GM12878 (cell line): ENCODE measurements at regions not wholly inside any gene's neighbourhood (a gene's known extent, or its start where the extent isn't known, plus 50 kb on each side); places are given as distances from the start of the nearest gene placed in this dataset.

Experiments
- ATAC-seq: fragments of 200-7000 bp; cut with Tn5 transposase; 3 replicates; pipeline ENCODE4 v1.9.1; 2020; ENCODE audit warnings: mild to moderate bottlenecking, moderate library complexity
- BruUV-seq: library from RNA; stranded (reverse); fragments of 400-500 nt; replicated peaks from 2 replicates; lab custom pipeline; 2021; lab: Mats Ljungman, UMichigan
- CTCF ChIA-PET: fragments of 300-600 bp; sonication (Branson Sonifier 250); formaldehyde crosslinking; extraction: SDS; loops from one replicate; lab custom pipeline; 2021; ENCODE audit warnings: inconsistent platforms; lab: Yijun Ruan, JAX
- POLR2A ChIA-PET: fragments of 350-600 bp; formaldehyde crosslinking; extraction: SDS; loops from one replicate; lab custom pipeline; 2021; ENCODE audit warnings: inconsistent platforms; lab: Charles Lee
- RAD21 ChIA-PET: fragments of 300-600 bp; sonication (Branson Sonifier 250); formaldehyde crosslinking; loops from one replicate; lab custom pipeline; 2023; ENCODE audit warnings: antibody characterized with exemption; ENCODE audit not compliant: unreplicated experiment; lab: Charles Lee
- SMC1A ChIA-PET: fragments of 300-600 bp; sonication (Branson Sonifier 250); formaldehyde crosslinking; loops from one replicate; lab custom pipeline; 2023; ENCODE audit not compliant: unreplicated experiment, uncharacterized antibody; lab: Charles Lee
- DNase-seq: peaks from one replicate; pipeline ENCODE4 v3.0.0-alpha.2; 2011; ENCODE audit warnings: low read depth, low spot score
- FAIRE-seq: peaks from 3 replicates; lab custom pipeline; 2011; peaks lifted over from hg19 to GRCh38; lab: Jason Lieb, UNC
- H2AFZ ChIP-seq: 2 replicates; pipeline ENCODE4 v1.6.0; 2011; ENCODE audit warnings: low read depth, low read length, control low read depth; ENCODE audit not compliant: control insufficient read depth
- H3K27ac ChIP-seq: 2 replicates; pipeline ENCODE4 v1.5.1; 2011; ENCODE audit warnings: control low read depth; ENCODE audit not compliant: control insufficient read depth, insufficient read depth
- H3K27me3 ChIP-seq, 2 experiments: replicated peaks in 1 of 2; 2 replicates each; pipeline versions ENCODE4 v1.6.0 to v1.6.1; 2011; ENCODE audit warnings: low read length in 1 of 2; ENCODE audit not compliant: control insufficient read depth in 2 of 2, insufficient read depth in 2 of 2
- H3K36me3 ChIP-seq, 2 experiments: 2 replicates each; pipeline ENCODE4 v1.5.1; 2011; ENCODE audit warnings: low read length in 1 of 2; ENCODE audit not compliant: control insufficient read depth in 2 of 2, insufficient read depth in 2 of 2
- H3K4me1 ChIP-seq: 2 replicates; pipeline ENCODE4 v1.6.1; 2011; ENCODE audit warnings: mild to moderate bottlenecking, low read length, moderate library complexity, mixed read lengths; ENCODE audit not compliant: control insufficient read depth, insufficient read depth
- H3K4me2 ChIP-seq: 2 replicates; pipeline ENCODE4 v1.6.0; 2011; ENCODE audit warnings: control low read depth; ENCODE audit not compliant: control insufficient read depth, insufficient read depth
- H3K4me3 ChIP-seq: fragments of 200-600 bp; sonication (generic); 2 replicates; pipeline ENCODE4 v1.5.1; 2016
- H3K79me2 ChIP-seq: 2 replicates; pipeline ENCODE4 v1.6.0; 2011; ENCODE audit warnings: low read length; ENCODE audit not compliant: control insufficient read depth, insufficient read depth
- H3K9ac ChIP-seq: 2 replicates; pipeline ENCODE4 v1.8.0; 2011; ENCODE audit warnings: low read length, control low read depth, mixed read lengths; ENCODE audit not compliant: control insufficient read depth, insufficient read depth
- H3K9me3 ChIP-seq: replicated peaks from 3 replicates; pipeline ENCODE4 v1.5.1; 2011; ENCODE audit warnings: mild to moderate bottlenecking, low read length; ENCODE audit not compliant: control insufficient read depth, insufficient read depth
- H4K20me1 ChIP-seq: 2 replicates; pipeline ENCODE4 v1.6.0; 2011; ENCODE audit not compliant: control insufficient read depth, insufficient read depth
- ATF3 ChIP-seq: IDR thresholded peaks from 2 replicates; pipeline ENCODE4 v1.6.1; 2011; ENCODE audit warnings: low read depth, mild to moderate bottlenecking, low read length, moderate library complexity, borderline replicate concordance; ENCODE audit errors: extremely low read depth
- CHD2 ChIP-seq: IDR thresholded peaks from 2 replicates; pipeline ENCODE4 v1.6.1; 2011; ENCODE audit warnings: low read depth, low read length, improper control_type of control experiment, borderline replicate concordance
- CREB1 ChIP-seq: IDR thresholded peaks from 2 replicates; pipeline ENCODE4 v1.6.1; 2012; ENCODE audit warnings: low read depth, mild to moderate bottlenecking, inconsistent platforms
- CREM ChIP-seq: IDR thresholded peaks from 2 replicates; pipeline ENCODE4 v1.6.1; 2014; ENCODE audit warnings: antibody characterized with exemption, low read depth
- GABPA ChIP-seq: IDR thresholded peaks from 2 replicates; pipeline ENCODE4 v1.6.1; 2014; ENCODE audit warnings: antibody characterized with exemption, low read depth, mild to moderate bottlenecking, inconsistent platforms
- GATAD2B ChIP-seq: fragments of 450-650 bp; conservative IDR thresholded peaks from 2 replicates; pipeline ENCODE4 v1.6.1; 2017; ENCODE audit warnings: low read depth, mild to moderate bottlenecking, moderate library complexity
- HDAC6 ChIP-seq: fragments of 200-600 bp; sonication (generic); IDR thresholded peaks from one replicate; pipeline ENCODE4 v1.8.0; 2017; ENCODE audit warnings: antibody characterized with exemption; ENCODE audit not compliant: unreplicated experiment
- JUNB ChIP-seq: IDR thresholded peaks from 2 replicates; pipeline ENCODE4 v1.6.1; 2016; ENCODE audit warnings: antibody characterized with exemption, mild to moderate bottlenecking
- MEF2A ChIP-seq: IDR thresholded peaks from 2 replicates; pipeline ENCODE4 v1.6.1; 2011; ENCODE audit warnings: low read depth, mild to moderate bottlenecking, low read length, moderate library complexity; ENCODE audit not compliant: insufficient read depth
- NFYA ChIP-seq: IDR thresholded peaks from 2 replicates; pipeline ENCODE4 v1.6.1; 2011; ENCODE audit warnings: low read depth, mild to moderate bottlenecking, low read length, improper control_type of control experiment, borderline replicate concordance
- NFYB ChIP-seq: IDR thresholded peaks from 2 replicates; pipeline ENCODE4 v1.6.1; 2011; ENCODE audit warnings: low read depth, mild to moderate bottlenecking, low read length, improper control_type of control experiment, moderate library complexity; ENCODE audit not compliant: insufficient read depth
- RAD51 ChIP-seq: fragments of 450-650 bp; IDR thresholded peaks from 2 replicates; pipeline ENCODE4 v1.6.1; 2016; ENCODE audit warnings: moderate library complexity, mild to moderate bottlenecking, inconsistent platforms
- SIN3A ChIP-seq: IDR thresholded peaks from 2 replicates; pipeline ENCODE4 v1.6.1; 2012; ENCODE audit warnings: low read depth, low read length, improper control_type of control experiment
- STAT3 ChIP-seq: IDR thresholded peaks from 2 replicates; pipeline ENCODE4 v1.6.1; 2011; ENCODE audit warnings: low read depth, low read length, improper control_type of control experiment
- TCF12 ChIP-seq: IDR thresholded peaks from 2 replicates; pipeline ENCODE4 v1.6.1; 2011; ENCODE audit warnings: low read depth, mild to moderate bottlenecking, low read length
- WRNIP1 ChIP-seq: IDR thresholded peaks from 2 replicates; pipeline ENCODE4 v1.6.1; 2011; ENCODE audit warnings: low read depth, low read length, improper control_type of control experiment, borderline replicate concordance
- YBX1 ChIP-seq: fragments of 450-650 bp; IDR thresholded peaks from 2 replicates; pipeline ENCODE4 v1.6.1; 2016; ENCODE audit warnings: antibody characterized with exemption
- ZBTB33 ChIP-seq: fragments of 450-650 bp; IDR thresholded peaks from 2 replicates; pipeline ENCODE4 v1.6.1; 2017; ENCODE audit warnings: mild to moderate bottlenecking
- ZNF592 ChIP-seq: fragments of 450-650 bp; IDR thresholded peaks from 2 replicates; pipeline ENCODE4 v1.6.1; 2017; ENCODE audit warnings: mild to moderate bottlenecking, moderate library complexity
- WGBS: methylation state at CpG from one replicate; pipeline ENCODE4 v1.1.6; 2016; ENCODE audit warnings: low lambda C conversion rate; ENCODE audit not compliant: insufficient replicate concordance, insufficient coverage; ENCODE audit errors: missing lambda C conversion rate; 5-methylcytosine and 5-hydroxymethylcytosine counted together
- in situ Hi-C: fragments of 300-500 bp; cut with MboI; formaldehyde crosslinking; loops from 9 replicates; pipeline ENCODE4 v1.14.3; 2018; ENCODE audit warnings: mixed read lengths
- intact Hi-C: fragments of 100-400 bp; cut with micrococcal nuclease; formaldehyde crosslinking; loops from one replicate; pipeline ENCODE4 v1.14.2; 2022; ENCODE audit not compliant: unreplicated experiment

GRCh38 chr4:22877486-22878052 lies 184.8 kb downstream of the GBA3 start:
- 27% methylated on average over 16 of the region's 16 CpGs for WGBS
- no peak overlapping the region for H2AFZ ChIP-seq
- H3K4me1 ChIP-seq, result no peaks in the 10 kb centered on the region
- no peaks in the 10 kb centered on the region for H3K79me2 ChIP-seq
- no peaks in the 10 kb centered on the region for H3K27me3 ChIP-seq
- FAIRE-seq (no peak), DNase-seq (no peak), ATAC-seq (no peak)
- no peaks in the 10 kb centered on the region for H4K20me1 ChIP-seq
- TF ChIP-seq GABPA (no peak), NFYA (no peak), MEF2A (no peak), CHD2 (no peak), WRNIP1 (no peak), TCF12 (no peak), GATAD2B (no peak), ZNF592 (no peak), SIN3A (no peak), CREM (no peak), HDAC6 (no peak), STAT3 (no peak), YBX1 (no peak), RAD51 (no peak), NFYB (no peak), CREB1 (no peak), ATF3 (no peak), ZBTB33 (no peak), JUNB (no peak)
- BruUV-seq, result no TSS peak
- no peak overlapping the region for H3K4me2 ChIP-seq
- ChIA-PET CTCF (no interaction called here), SMC1A (interaction anchor here (1.4 kb wide), 2 partner anchors 20 to 27 kb away, joined by 3 to 5 read pairs; no protein-coding TSS in a partner anchor), POLR2A (no interaction called here), RAD21 (no interaction called here)
- H3K9ac ChIP-seq, result no peak overlapping the region
- intact Hi-C loops, result no loop called here
- no peaks in the 10 kb centered on the region for H3K36me3 ChIP-seq
- H3K27ac ChIP-seq, result no peak overlapping the region
- no peaks in the 10 kb centered on the region for H3K9me3 ChIP-seq
- in situ Hi-C loops, result no loop called here
- no peak overlapping the region for H3K4me3 ChIP-seq
